ENCODE measurements at regions not wholly inside any gene's neighbourhood (a gene's known extent, or its start where the extent isn't known, plus 50 kb on each side); places are given as distances from the start of the nearest gene placed in this dataset.
"Not testable (repeated sequence)": the region's sequence is repeated elsewhere in the genome, so short reads cannot be mapped to it uniquely, and the experiment has no call there.

DNA sequence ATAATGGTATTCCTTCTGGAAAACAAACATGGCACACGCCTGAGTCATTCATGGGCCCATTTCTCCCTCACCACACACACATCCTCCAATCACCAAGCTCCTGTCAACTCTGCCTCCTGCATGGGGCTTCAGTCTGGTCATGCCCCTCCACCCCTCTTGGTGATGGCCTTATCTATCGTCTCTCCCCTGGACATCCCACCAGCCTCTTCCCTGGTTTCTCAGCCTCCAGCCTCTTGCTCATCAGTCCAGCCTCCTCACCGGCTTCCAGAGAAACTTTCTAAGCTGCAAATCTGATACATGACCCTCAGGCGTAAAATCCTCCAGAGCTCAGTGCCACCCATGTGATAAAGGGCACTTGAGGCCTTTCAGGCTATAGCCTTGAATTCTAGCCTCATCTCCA is 243.9 kb downstream of the FOXD2 start:
- no peak for DNase-seq (ENCODE audit: low read depth)

- no peak for DNase-seq (ENCODE audit: low read depth)
Measured at GRCh38 chr1:47682198-47682597, 244.4 kb downstream of the FOXD2 start.

DNA sequence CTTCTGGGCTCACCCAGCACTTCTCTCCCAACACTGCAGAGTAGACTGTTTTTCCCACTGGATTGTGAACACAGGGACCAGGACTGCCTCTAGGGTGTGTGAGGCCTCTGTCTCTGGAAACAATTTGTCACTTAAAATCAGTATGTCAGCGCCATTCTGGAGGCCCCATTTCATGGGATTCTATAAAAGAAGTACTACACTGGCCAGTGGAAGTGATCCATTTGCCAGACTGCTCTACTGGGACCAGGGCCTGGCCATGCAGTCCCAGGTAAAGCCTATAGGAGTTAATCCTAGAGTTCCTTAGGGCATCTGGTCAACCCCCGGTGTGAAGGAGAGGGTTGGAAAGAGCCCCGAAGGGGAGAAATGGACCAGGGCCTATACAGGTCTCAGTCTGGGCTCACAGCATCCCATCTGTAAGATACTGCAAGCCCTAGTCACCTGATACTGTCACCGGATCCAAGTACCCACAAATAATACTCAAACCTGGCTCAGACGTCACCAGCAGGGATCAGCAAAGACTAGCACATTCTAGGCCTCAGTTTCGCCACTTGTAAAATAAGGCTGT is 245.0 kb downstream of the FOXD2 start:
- DNase-seq (ENCODE audit: low read depth) = no peak

DNA sequence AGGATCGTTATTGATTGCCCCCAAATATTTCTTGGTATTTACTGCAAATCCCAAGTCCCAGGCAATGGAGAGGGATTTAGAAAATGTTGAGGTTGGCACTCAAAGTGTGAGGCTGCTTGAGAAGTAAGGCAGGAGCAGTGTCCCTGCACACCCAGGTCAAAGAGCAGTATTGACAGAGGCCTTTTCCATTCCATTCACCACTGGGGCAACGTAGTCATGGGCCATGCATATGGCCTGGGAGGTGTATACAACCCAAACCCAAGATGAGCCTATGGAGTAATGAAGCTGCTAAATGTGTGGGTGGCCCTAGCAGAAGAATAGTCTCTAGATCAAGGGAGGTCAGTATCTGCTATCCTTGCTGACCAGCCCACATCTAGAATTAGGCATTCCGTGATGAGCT is 245.6 kb downstream of the FOXD2 start:
- DNase-seq (ENCODE audit: low read depth) = no peak

GRCh38 chr1:47684518-47684917 is 246.7 kb downstream of the FOXD2 start:
- no peak for DNase-seq (ENCODE audit: low read depth)

DNA sequence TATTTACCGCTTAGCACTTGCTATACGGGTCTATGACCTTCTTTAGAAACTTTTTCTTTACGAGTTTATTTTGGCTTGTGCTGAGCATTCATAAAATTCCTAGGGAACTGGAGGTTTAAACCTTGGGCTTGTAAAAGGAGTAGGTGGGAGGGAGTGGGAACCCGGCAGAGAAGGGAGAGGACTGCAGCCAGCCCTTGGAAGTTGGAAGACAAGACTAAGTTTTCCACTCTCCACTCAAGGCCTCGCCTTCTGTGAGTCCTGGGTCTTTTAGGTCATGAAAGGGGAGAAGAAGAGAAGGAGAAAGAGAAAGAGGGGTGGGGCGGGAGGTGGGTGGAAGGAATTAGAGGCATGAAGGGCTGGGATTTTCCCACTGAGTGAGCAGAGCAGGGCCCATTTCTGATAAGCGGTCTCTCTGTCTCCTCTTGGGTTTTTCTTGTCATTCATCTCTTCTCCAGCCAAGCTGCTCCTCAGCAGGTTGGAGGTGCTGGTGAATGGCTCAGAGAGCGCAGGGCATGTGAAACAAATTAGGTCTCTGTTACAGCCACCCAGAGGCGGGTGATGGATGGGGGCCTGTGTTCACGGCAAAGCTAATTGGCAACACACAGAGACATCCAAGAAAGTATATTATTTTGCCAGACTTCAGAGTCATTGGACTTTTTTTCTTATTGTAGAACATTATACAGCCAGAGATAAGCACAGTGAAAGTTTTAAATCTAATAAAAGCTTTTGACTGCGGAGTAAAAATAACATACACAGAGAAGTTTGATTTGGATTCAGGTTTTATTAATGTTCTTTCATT is 247.3 kb downstream of the FOXD2 start:
- DNase-seq (ENCODE audit: low read depth) = no peak

- no peak for DNase-seq (ENCODE audit: low read depth)
Measured at GRCh38 chr1:47685763-47686066, 247.9 kb downstream of the FOXD2 start.

DNA sequence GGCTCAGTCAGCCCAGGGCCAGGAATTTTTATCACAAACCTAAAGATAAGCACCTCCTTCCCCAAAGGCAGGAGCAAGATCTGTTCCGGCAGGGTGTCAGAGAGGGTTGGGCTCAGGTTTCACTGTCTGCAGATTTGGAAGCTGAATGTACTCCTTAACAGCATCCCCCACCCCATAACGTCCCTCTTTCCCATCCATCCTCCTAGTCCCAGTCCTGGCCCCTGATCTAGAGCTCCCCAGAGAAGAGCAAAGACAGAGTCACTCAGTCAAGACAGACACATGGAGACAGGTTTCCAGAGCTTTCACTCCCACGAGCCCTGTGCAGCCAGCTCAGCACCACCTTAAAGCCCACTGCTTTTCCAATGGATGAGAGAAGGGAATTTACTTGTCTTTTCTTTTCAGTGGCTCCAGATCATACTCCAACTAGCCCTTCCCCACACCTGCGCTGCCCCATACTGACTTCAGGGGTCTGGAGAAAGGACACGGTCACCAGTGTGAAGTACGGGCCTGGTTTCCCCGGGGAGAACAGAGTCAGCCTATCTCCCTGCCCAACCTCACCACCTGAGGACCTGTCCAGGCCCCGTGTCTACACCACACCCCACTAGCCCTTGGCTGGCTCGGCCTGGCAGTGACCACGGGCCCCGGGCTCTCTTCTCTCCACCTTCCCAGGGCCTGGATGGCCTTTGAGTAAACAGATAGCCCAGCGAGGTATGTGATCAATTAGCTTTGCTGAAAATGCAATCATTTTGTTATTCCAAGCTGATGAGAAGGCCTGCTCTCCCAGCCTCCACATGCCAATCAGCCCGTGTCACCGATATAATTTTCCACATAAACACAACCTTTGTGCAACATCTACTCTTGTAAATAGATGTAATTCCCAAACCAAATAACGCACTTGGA is 249.1 kb downstream of the FOXD2 start:
- no peak for DNase-seq (ENCODE audit: low read depth)

GRCh38 chr1:47687631-47688460 is 250.0 kb downstream of the FOXD2 start:
- no peak for DNase-seq (ENCODE audit: low read depth)

GRCh38 chr1:47688461-47689296 is 250.8 kb downstream of the FOXD2 start:
- no peak for DNase-seq (ENCODE audit: low read depth)

DNA sequence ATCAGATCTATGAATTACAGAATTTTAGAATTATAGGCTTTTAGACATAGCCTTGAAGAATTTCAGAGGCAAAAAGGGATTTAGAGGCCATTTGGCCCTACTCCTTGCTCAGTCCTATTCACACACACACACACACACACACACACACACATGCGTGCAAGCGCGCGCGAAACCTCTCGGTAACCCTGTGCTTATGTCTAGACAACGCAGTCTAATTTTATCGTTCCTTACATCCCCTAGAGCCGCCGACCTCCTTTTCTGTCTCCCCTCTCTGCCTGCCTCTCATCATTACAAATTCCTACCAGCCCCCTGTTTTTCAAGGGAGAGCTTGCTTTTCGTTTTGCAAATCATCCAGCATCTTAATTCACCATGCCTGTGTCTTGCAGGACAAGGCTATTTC is 252.1 kb downstream of the FOXD2 start:
- no peak for DNase-seq (ENCODE audit: low read depth)

DNA sequence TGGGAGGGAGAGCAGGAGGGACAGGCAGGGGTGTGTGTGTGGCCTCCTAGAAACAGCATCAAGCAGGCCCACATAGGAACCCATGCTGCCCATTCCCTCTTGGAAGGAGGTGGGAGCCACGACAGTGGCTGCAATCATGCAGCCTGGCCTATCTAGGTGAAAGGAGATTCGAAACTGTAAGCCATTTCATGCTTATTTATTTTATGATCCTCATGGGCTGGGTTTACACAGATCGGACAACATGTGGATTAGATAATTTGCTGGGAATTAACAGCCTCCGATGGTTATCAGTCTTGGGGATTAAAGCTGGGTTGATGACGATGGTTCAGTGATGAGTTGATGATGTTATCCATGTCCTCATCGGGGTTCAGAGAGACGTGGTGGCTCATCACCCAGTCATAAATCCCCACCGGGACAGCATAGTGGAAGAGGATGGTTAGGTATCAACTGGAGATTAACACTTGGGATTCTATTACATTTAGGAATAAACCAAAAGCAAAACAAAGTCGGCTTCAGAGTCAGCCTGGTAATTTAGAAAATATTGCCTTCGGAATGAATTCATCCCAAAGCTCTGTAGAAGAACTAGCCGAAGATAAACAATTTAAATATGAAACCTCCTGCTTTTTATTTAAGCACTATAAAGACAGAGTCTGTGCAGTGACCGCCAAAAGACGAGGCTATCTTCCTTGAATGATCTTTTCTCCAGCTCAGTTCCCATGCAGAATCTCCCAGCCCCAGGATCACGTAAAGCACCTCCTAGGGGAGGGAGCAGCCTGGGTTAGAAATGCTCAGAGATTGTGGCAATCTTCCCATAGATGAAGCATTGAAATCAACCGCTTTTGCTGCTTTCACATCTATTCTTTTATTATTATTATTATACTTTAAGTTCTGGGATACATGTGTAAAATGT is 252.8 kb downstream of the FOXD2 start:
- DNase-seq (ENCODE audit: low read depth) = no peak

GRCh38 chr1:47691293-47691692 is 253.4 kb downstream of the FOXD2 start:
- not testable (repeated sequence) for DNase-seq (ENCODE audit: low read depth)

DNA sequence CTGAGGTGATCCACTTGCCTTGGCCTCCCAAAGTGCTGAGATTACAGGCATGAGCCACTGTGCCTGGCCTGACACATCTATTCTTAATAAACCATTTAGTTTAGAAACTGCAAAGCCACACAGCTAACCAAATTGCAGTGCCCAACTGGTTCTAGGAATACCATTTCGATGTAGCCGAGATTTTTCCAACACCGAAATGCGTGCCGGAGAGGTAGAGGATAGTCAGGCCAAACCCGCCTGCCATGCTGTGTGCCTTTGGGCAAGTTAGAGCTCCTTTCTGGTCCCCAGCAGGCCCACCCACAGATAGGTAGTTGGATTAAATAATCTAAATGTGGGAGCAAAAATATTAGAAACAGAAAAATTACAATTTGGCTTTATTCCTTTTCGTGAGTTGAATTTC is 254.4 kb downstream of the FOXD2 start:
- no peak for DNase-seq (ENCODE audit: low read depth)

GRCh38 chr1:47693115-47693514 is 255.3 kb downstream of the FOXD2 start:
- no peak for DNase-seq (ENCODE audit: low read depth)

GRCh38 chr1:47694011-47694890 is 256.4 kb downstream of the FOXD2 start:
- no peak for DNase-seq (ENCODE audit: low read depth)

DNA sequence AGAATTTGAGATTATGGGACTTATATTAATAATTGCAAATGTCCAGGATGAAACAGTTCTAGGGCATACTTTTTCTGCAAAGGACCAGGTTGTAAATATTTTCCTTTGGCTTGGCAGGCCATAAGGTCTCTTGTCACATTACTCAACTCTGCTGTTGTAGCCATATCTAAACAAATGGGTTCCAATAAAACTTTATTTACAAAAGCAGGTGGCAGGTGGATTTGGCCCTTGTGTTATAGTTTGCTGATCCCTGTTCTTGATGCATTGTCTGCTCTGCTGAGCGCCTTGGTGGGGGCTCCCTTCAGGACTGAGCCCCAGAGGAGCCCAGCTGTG is 258.5 kb downstream of the FOXD2 start:
- no peak for DNase-seq (ENCODE audit: low read depth)

GRCh38 chr1:47696737-47697441 is 259.0 kb downstream of the FOXD2 start:
- DNase-seq (ENCODE audit: low read depth) = no peak

Data from myocyte (in vitro differentiated cells).